ENCODE measurements at regions not wholly inside any gene's neighbourhood (a gene's known extent, or its start where the extent isn't known, plus 50 kb on each side); places are given as distances from the start of the nearest gene placed in this dataset.

DNA sequence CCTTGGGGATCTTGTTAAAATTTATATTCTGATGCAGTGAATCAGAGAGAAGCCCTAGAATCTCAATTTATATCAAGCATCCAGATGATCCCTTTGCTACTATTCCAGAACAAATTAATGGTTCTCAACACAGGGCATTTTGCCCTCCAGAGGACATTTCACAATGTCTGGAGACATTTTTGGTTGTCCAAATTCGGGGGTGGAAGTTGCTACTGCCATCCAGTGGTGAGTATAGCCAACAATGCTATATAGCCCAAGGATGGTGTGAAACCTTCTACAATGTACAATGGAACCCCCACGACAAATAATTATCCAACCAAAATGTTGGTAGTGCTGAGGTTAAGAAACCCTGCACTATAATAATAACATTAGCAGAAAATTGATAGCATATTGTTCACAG is 2440.0 kb downstream of the PCDH7 start:
- no peak for DNase-seq

DNA sequence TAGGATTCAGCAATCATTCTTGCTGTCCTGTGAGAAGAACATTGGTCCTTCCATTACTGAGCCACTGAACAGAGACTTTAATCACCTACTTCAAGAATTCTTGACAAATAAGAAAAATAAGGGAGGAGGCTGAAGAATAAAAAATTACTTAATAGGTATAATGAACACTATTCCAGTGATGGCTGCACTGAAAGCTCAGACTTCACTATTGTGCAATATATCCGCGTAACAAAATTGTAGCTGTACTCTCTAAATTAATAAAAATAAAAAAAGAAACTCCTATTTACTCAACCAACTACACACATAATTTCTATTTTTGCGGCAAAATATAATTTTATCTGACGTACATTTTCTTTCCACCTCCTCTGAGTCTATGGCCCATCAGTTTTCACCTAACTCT is 2441.0 kb downstream of the PCDH7 start:
- no peak for DNase-seq

DNA sequence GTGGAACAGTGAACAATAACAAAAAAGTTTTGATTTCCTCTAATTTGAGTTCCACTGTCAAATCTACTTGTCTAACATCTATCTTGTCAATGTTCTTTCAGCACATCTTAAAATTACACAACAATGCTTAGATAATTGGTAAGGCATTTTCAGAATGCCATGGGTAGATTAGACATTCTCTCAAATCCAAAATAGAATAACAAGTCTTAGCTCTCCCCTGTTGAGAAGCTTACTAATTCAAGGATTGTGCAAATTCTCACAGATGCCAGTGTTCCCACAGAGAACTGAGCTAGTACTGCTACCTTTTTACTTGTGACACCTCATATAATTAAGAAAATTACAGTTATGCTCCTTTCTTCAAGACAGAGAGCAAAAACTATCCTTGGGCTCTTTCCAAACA is 2442.0 kb downstream of the PCDH7 start:
- DNase-seq: no peak

DNA sequence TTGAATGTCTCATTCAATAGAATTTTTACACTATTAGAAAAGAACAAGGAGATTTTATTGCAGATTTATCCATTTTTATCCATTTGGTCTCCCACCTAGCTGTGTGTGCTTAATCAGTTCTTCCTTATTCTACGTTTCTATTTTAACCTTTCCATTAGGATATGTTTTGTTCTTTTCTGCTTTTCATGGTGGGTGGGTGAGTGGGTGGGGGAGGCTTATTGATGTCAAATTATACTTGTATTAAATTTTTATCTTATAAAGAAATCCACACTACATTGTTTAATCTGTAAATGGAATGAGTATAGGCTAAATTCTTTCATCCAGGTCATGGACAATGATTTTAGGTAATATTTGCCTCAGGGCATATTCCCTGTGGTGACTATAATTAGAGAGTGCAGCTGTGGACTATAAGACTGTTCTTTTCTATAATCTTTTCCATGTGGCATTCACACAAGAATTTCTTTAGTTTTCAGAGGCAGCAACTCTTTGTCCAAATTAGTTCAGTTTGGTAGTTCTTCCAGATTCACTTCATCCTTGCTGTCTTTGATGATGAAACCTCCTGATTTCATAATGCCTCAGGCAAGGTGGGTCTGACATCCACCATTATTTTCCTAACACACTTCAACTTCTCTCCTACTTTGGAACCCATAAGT is 2451.8 kb downstream of the PCDH7 start:
- DNase-seq: no peak

DNA sequence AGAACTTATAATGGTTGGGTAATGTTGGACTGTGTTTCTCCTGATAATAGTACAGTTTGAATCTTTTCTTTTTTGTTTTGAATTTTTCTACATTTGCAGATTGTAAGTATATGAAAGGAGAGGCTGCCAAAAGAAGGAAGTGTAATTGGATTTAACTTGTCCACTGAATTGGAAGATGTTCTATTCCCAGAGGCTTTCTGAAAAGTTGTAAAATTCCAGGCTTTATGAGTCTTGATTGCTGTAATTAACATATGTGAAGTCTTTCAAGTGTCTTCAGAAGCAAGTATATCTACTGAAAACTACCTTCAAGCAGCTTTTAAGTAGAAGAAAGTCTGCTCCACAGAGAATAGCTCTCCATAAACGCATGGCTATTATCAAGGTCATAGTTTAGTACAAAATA is 2456.4 kb downstream of the PCDH7 start:
- DNase-seq: no peak

DNA sequence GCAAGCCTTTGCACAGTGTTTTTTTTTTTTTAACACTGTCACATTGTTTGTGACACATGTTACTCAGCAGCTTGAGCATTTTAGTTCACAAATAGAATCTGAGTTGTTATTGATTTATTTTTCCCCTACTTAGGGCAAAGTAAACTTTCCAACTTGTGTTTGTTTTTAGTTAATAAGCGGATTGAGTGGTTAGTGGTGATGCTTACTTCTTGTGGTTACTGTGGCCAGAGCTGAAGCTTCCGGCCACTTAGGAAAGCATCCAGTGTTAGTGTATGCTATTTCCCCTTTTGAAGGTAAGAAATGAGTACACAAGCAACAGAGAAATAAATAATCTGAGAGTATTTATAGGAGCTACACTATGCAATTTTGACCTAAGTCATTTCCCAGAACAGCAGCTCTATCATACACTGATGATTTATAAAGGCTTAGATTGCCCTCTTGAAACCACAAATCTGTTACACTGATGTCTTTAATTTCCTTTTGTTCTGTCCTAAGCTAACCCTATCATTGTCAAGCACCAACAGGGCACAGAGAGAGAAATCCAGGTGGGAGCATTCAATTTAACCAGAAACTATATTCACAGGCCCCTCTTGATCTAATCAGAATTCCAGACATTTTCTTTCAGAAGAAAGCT is 2464.6 kb downstream of the PCDH7 start:
- no peak for DNase-seq

DNA sequence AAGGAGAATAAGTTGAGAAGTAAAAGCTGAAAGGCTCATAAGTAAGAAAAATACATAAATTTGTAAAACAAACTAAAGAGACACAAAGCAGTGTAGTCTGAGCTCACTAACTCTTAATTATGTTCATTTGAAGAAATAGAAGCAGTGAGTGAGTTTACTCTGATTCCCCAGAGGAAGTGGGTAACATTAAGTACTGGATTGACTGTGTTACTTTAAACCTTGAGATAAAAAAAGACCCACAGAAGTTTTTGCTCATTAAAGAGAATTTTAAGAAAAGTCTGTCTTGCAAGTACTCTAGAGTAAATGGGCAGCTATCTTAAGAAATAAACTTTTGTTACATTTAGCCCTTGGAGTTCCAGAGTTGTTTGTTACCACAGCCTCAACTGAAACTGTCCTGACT is 2466.9 kb downstream of the PCDH7 start:
- DNase-seq: no peak

DNA sequence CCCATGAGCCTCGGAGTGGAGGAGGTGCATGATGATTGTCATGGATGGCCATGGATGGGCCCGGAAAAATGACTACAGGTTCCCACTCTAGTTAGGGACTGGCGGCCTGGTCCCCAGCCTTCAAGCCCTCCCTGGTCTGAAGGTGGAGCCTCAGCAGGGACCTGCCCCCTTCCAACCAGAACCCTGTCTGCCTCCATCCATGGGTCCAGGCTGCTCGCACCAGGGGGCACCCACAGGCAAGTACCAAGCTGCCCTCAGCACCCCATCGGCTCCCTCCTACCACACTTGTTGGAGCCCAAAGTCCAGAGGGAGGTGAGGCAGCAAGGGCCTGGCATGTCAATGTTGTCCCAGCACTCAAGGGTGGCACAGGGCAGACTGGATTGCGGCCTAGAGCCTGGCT is 2468.6 kb downstream of the PCDH7 start:
- no peak for DNase-seq

DNA sequence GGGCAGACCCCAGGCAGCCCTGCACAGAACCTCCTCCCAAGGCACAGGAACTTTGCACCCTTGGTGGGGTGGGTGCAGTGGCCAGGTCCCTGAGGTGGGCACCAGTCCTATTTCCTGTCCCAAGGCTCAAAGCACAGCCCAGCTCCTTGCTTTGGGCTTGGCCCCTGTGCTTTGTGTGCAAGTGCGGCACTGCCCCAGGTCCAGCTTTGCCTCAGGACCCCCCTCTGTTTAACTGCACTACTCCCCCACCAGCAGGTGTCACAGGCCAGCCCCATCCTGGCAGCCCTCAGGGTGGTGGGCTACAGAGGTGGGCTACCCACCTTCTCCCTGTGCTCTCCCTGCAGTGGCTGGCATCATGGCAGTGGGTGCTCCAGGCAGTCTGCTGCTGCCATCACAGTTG is 2469.0 kb downstream of the PCDH7 start:
- DNase-seq: no peak

DNA sequence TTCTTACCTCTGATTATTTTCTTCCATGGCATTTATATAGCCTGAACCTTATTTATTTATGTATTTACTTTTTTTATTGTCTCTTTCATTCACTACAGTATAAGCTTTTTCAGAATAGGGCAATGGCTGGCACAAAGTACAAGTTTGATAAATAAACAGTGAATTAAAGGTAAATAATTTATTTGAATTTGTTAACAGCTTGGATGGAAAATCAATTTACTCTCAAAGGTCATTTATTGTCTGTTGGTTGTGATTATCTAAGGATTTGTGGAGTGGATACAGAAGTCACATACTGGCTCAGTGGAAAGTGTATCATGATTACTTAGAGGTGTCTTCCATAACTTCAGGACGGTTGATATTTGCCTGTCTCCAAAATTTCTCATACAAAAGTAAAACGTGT is 2472.9 kb downstream of the PCDH7 start:
- no peak for DNase-seq

DNA sequence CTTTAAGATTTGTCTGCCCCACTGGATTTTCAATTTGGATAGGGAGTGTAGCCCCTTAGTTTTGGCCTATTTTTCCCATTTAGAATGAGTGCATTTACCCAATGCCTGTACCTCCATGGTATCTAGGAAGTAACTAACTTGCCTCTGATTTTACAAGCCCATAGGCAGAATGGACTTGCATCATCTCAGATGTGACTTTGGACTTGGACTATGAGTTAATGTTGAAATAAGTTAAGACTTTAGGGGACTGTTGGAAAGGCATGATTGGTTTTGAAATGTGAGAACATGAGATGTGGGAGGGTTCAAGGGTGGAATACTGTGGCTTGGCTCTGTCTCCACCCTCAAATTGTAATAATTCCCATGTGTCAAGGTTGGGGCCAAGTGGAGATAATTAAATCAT is 2480.2 kb downstream of the PCDH7 start:
- DNase-seq: no peak

DNA sequence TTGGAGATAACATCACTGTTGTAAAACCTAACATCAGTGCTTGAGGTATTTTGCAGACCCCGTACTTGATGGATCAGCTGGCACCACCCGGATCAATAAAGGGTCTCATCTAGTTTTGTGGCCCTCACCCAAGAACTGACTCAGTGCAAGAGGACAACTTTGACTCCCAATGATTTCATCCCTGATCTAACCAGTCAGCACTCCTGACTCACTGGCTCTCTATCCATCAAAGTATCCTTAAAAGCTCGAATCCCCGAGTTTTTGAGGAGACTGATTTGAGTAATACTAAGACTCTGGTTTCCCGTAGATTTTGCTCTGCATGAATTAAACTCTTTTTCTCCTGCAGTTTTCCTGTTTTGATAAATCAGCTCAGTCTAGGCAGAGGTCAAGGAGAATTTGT is 2498.1 kb downstream of the PCDH7 start:
- DNase-seq: no peak

DNA sequence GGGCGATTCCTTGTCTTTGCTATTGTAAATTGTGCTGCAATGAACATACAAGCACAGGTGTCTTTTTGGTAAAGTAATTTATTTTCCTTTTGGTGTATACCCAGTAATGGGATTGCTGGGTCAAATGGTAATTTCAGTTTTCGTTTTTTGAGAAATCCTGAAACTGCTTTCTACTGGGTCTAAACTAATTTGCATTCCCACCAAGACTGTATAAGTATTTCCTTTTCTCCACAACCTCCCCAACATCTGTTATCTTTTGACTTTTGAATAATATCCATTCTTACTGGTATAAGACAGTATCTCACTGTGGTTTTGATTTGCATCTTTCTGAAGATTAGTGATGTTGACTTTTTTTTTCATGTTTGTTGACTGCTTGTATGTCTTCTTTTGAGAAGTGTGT is 2506.0 kb downstream of the PCDH7 start:
- DNase-seq: no peak

DNA sequence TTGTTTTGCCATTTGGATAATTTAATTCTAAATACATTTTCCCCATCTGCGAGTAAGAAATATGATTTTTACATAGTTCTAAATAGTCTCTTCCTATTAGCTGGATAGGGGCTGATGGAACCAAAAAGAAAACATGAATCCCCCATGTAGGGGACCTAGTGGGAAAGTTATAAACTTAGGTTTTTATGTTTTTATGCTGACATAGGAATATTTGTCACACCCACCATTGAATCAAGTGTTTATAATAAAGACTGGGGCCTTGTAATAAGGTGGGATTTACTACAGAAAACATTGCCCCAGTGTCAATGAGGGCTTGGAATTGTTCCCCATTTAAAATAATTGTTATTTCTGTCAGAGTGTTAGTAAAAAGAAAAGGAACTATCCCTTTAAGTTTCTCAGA is 2506.6 kb downstream of the PCDH7 start:
- DNase-seq: no peak

DNA sequence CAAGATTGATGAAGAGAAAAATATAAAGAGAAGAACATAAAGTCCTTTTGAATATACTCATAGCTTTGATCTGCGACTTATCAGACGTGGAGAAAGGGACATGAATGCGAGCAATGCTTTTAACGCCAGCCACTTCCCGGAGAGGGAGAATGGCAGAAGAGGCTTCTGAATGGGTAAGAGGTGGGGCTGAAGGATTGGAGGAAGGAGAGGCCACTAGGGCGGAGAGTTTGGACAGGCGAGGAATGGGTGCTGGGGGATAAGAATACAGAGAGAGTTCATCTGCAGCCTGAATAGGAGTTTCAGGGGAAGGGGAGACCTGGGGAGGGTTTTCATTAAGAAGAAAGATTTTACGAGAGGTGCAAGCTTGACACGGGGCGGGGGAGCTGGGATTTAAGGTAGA is 2534.9 kb downstream of the PCDH7 start:
- no peak for DNase-seq

DNA sequence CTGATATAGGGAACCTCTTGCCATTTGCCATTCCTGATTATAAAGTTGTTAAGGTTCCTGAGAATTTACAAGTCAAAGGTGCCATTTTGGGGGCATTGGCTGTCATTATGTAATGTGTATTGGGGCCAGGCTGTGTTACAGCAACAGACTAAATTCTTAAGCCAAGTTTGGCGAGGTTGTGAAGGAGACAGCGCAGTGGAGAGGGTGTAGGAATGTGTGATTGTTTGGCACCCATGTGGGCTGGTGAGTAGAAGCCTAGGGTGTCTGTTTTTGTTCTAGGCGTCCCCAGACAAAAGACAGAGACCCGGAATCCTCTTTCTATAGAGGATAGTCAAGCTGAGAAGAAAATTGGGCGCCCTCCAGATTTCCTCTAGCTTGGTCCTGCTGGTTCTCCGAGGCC is 2535.3 kb downstream of the PCDH7 start:
- no peak for DNase-seq

DNA sequence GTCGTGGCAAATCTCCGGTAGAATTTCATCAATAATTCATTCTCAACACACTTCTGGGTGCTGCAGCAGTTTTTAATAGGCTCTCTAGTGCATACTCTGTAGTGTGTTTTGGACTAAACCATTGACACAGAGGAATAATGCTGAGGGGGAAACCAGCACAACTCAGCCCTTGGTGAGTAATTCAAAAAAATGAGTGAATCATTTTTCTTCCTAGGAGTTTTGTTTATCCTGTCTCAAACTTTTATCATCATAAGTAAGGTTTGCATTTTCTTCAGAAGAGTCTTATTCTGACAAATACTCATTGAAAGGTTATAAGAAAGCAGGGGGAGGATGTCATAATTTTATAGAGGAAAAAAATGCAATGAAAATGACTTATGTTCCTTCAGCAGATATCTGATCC is 2542.7 kb downstream of the PCDH7 start:
- no peak for DNase-seq

DNA sequence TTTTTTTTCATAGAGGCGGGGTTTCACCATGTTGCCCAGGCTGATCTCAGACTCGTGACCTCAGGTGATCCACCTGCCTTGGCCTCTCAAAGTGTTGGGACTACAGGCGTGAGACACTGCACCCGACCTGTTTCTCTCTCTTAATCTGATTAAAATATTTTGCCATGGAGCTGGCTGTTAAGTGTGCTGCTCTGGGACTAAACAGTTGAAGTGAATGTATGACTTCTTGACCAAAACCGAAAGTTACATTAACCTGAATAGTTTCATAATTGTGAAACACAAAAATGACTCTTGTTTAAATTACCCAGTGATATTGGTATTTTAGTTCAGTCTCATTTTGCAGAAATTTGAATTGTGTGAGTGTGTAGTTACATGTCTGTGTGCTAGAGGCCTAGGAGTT is 2548.6 kb downstream of the PCDH7 start:
- DNase-seq: no peak

DNA sequence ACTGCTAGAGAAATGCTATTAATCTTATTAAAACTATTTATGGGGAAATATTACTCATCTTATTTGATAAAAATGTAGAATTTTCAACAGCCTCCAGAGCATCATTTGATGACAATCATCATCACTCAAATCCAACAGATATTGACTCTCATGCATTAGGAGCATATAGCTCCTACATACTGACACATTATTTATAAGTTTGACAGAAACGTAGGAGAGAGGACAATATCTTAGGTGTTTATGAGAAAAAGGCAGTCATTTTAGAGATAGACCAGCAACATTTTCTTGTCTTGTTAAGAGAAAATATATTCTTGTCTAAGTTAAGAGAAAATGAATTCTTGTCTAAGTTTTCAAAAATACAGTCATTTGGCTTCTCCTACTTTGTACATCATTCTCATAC is 2550.2 kb downstream of the PCDH7 start:
- DNase-seq: no peak

DNA sequence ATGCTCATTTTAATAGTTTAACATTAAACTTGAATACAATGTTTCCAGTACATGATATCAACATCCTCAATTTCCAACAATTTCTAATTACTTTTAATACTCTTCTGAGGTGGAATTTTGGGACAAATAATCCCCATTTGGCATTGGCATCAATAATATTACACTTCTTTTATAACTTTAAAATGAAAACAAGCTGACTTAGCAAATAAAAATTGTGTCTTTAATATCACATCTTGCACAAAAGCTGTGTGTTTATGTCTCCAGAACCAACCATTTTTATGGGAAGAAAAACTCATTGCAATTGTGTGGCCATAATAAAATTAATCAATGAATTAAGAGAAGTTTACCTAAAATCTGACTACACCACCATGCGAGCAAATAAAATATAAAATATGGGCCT is 2552.6 kb downstream of the PCDH7 start:
- DNase-seq: no peak

DNA sequence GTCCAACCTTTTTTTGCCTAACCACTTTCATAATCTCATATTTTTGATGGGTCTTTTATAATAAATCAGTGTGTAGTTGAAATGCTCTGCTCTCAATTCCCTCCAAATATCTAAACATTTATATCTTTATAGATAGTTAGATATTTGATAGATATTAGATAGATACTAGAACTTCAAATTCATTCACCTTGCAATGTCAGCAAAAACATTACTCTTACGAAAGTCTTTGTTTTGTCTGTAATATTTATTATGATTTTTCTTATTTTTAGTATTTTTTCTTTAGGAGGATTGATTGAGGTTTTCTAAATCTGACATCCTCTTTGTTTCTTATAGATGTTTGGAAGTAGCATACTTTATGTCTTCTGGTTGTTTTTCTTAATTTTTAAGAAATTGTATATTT is 2563.6 kb downstream of the PCDH7 start:
- no peak for DNase-seq

DNA sequence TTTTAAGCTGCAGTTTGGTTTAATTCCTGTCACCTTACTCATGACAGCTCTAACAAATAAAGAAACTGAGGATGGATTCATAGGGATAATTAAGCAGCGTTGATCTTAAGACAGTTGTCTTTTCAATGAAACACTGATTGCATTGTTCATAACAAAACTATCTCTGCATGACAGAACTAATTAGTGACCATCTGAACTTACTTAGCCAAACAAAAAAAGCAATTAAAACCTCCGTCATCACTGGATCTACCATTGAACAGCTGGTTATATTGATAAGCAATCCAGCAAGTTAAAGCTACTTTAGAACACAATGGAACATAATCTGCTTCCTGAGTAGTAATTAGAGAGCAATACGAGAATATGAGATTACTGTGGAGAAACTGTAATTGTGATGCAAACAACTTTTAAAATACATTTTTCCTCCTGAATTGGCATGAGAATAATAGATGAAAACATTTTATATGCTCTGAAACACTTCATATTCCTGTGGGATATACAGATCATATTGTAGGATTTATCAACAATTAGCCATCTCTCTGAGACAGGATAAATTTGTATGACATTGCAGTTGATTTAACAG is 2576.8 kb downstream of the PCDH7 start:
- DNase-seq: no peak

DNA sequence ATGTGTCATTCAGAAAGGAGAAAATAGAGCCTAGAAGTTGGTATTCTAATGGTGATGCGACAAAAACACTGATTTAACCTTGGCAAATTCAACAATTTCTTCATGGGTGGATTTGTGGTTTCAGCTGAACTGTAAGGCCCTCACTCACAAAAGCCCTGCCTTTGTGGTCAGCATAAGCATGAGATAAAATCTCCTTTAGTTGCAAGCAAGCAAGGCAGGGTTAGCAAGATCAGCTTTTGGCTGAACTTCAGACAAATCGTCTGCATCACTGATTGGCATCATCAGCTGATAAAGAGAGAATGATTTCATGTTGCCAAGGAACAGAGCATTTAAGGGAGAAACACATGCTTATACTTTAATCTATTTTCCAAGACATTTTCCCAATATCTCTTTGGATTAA is 2582.2 kb downstream of the PCDH7 start:
- no peak for DNase-seq

DNA sequence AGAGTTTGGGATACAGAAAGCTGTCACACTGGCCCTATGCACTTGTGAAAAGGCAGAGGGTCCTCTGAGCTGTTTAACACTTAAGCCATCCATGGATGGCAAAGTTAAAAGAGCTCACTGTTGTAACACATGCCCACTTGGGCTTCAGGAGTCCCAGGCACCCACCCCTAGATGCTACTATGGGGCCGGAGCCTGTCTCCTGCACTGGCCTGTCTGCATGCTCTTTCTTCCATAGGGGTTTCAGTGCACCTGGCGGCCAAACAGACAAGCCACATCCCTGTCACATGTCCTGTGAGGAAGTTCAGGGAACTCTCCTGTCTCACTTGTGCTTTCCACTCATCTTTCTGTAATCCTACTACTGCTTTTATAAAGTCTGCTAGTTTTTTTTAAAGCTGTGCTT is 2586.0 kb downstream of the PCDH7 start:
- DNase-seq: no peak

DNA sequence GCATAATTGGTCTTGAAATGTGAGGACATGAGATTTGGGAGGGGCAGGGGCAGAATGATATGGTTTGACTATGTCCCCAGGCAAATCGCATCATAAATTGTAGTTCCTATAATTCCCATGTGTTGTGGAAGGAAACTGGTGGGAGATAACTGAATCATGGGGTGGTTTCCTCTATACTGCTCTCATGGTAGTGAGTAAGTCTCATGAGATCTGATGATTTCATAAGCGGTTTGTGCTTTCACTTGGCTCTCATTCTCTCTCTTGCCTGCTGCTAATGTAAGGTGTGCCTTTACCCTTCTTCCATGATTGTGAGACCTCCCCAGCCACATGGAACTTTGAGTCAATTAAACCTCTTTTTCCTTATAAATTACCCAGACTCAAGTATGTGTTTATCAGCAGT is 2595.9 kb downstream of the PCDH7 start:
- DNase-seq: no peak
